ENCODE measurements at regions not wholly inside any gene's neighbourhood (a gene's known extent, or its start where the extent isn't known, plus 50 kb on each side); places are given as distances from the start of the nearest gene placed in this dataset.

GRCh38 chr2:22560021-22560420 lies 825.0 kb upstream of the KLHL29 start:
- no peak for TF ChIP-seq CTCF (IDR thresholded peaks at IDR 0.05)
- ATAC-seq (ENCODE audit: low FRiP score), result no peak
- DNase-seq (ENCODE audit: low spot score), result no peak

GRCh38 chr2:22579341-22579740 lies 805.6 kb upstream of the KLHL29 start:
- ATAC-seq (ENCODE audit: low FRiP score), result no peak
- TF ChIP-seq CTCF (IDR thresholded peaks at IDR 0.05), result no peak
- no peak for DNase-seq (ENCODE audit: low spot score)

GRCh38 chr2:22582107-22582506 lies 802.9 kb upstream of the KLHL29 start:
- no peak for TF ChIP-seq CTCF (IDR thresholded peaks at IDR 0.05)
- DNase-seq (ENCODE audit: low spot score), result no peak
- no peak for ATAC-seq (ENCODE audit: low FRiP score)

DNA sequence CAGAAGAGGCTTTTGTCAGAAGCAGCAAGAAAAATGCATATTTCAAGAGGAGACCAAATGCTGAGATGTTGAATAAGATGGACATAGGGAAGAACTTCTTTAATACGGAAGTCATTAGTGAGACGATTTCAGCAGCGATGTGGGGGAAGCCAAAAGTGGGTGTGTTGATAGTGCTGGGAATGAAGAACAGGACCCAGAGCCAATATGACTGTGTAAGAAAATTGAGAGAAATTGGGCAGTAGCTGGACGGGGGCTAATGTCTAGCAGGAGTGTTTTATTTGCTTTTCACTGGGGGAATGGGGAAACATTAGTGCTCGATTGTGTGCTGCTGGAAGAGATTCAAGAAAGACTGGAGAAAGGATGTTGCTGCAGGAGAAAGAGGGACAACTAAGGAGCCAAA lies 788.7 kb upstream of the KLHL29 start:
- no peak for TF ChIP-seq CTCF (IDR thresholded peaks at IDR 0.05)
- DNase-seq (ENCODE audit: low spot score) (no peak), ATAC-seq (ENCODE audit: low FRiP score) (no peak)

- no peak for TF ChIP-seq CTCF (IDR thresholded peaks at IDR 0.05)
- no peak for ATAC-seq (ENCODE audit: low FRiP score)
- no peak for DNase-seq (ENCODE audit: low spot score)
Measured at GRCh38 chr2:22600156-22600555, 784.8 kb upstream of the KLHL29 start.

DNA sequence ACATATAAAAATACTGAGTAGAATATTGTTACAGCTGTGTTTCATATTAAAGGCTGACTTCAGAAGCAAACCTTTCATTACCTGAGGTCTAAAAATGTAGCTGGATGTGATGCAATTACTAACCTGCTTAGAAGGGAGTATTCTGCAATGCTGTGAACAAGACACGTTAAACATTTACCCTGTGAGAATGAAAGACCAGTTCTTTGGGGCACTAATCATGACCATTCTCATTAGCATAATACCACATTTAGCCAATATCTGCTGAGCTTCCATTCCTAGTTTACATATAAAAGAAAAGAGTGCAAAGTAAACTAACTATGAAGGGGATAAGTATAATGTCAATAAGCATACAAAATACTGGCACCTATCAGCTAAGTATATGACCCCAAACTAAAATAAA lies 784.0 kb upstream of the KLHL29 start:
- ATAC-seq (ENCODE audit: low FRiP score), result no peak
- TF ChIP-seq CTCF (IDR thresholded peaks at IDR 0.05), result no peak
- no peak for DNase-seq (ENCODE audit: low spot score)

DNA sequence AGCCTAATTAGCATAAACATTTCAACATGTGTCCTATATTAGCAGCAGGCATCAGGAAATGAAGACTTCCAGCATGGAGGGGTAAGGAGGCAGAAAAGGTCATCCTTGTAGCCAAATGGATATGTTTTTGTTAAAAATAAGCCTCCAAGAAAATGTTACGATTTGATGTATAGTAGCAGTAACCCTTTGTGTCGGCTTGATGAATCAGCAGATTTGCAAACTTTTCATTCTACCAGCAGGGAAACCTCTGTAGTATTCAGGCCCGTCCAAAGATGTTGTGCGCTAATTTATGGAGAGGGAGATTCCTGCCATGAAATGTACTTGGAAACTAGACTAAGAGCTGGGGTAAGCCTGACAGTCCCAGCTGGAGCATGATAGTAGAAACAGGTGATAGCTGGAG lies 780.8 kb upstream of the KLHL29 start:
- no peak for DNase-seq (ENCODE audit: low spot score)
- no peak for ATAC-seq (ENCODE audit: low FRiP score)
- no peak for TF ChIP-seq CTCF (IDR thresholded peaks at IDR 0.05)

Measured in omental fat pad (tissue), 3 donors.